Activated CD8-positive, alpha-beta memory T cell treated with anti-CD3 and anti-CD28 coated beads, Interleukin-2, amount 50 U/mL, for 24 hours (primary cell): ENCODE measurements at regions not wholly inside any gene's neighbourhood (a gene's known extent, or its start where the extent isn't known, plus 50 kb on each side); places are given as distances from the start of the nearest gene placed in this dataset.

Experiments
- DNase-seq: peaks from one replicate; pipeline ENCODE4 v3.0.0-alpha.2; 2020; ENCODE audit errors: extremely low read depth

DNA sequence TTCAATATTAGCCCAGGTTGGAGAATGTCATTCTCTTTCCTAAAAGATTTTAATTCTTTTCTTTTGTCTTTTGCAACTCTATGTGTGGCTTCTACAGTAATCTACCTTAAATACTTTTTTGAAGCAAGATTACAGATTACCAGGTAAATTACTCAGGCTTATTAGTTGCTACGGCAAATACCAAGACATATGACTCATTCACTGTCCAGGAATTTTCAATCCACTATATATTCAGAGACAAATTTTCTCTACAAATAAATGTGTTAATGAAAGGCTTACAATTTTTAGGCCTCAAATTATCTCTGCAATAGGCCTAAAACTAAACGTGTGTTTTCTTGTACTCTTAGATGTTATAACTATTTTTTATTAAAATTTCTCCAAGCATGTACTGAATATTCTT, 631.3 kb downstream of the DIAPH3 start:
- no peak for DNase-seq

- no peak for DNase-seq
These were observed 629.9 kb downstream of the DIAPH3 start for GRCh38 chr13:59533561-59534555.

DNA sequence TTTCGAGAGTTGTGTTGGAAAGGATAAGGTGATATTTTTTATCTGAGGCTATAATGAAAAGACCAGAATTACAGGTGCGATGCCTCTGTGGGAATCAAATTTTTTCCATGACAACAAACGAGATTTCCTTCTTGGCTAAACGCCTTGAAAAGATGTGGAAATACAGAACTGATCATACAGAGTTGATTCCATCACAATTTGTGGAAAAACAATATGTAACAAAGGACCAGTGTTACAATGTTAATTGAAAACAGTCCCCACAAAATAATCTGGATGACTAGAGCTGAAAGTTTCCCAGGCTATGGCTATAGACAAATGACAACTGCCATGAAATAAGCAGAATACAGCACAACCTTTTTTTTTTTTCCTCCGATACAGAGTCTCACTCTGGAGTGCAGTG, 628.9 kb downstream of the DIAPH3 start:
- DNase-seq: no peak

- no peak for DNase-seq
These were observed 626.2 kb downstream of the DIAPH3 start for GRCh38 chr13:59537500-59537899.

- no peak for DNase-seq
These were observed 625.2 kb downstream of the DIAPH3 start for GRCh38 chr13:59538512-59538911.

GRCh38 chr13:59542303-59542702, 621.4 kb downstream of the DIAPH3 start:
- no peak for DNase-seq

GRCh38 chr13:59543418-59543817, 620.3 kb downstream of the DIAPH3 start:
- no peak for DNase-seq

GRCh38 chr13:59545007-59545406, 618.7 kb downstream of the DIAPH3 start:
- DNase-seq: no peak

GRCh38 chr13:59546178-59546577, 617.5 kb downstream of the DIAPH3 start:
- DNase-seq: no peak

DNA sequence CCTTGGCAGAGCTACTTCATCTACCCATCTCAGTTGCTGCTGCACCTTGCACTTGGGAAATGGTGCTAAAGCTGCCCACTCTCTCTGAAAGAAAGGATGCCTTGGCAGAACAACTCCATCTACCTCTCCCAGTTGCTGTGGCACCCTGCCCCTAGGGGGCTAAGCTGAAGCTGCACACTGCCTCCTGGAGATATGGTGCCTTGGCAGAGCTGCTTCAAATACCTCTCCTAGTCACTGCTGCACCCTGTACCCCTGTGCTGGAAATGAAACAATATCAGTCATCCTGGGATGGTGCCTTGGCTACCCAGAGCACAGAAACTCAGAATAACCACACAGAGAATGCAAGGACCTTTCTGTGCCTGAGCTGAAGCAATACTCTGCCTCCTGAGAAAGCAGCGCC, 615.8 kb downstream of the DIAPH3 start:
- DNase-seq: no peak

DNA sequence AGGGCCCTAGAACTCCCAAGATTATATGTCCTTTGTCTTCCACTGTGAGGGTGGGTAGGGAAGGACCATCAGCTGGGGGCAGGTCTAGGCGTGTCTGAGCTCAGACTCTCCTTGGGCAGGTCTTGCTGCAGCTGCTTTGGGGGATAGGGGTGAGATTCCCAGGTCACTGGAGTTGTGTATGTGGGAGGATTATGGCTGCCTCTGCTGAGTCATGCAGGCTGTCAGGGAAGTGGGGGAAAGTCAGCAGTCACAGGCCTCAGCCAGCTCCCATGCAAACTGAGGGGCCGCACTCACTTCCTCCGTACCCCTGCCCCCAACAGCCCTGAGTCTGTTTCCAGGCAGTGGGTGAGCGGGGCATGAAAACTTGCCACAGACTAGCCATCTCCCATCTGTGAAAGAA, 600.8 kb downstream of the DIAPH3 start:
- no peak for DNase-seq

DNA sequence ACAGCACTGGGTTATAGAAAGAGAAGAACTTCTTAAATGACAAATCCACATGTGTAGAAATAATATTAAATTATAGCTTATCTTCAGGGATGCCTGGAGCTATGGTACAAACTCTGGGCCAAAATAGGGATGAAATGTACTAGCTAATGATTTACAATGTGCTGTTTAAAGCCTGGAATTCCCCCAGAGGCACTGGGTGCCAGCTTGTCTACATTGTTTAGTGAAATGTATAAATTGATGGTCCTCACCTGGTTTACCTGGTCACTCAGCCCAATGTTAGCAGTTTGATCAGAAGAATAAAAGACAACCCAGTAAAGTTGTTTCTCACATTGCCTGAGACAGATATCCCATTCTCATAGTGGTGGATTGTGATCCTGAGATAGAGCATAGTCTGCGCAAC, 597.2 kb downstream of the DIAPH3 start:
- no peak for DNase-seq

DNA sequence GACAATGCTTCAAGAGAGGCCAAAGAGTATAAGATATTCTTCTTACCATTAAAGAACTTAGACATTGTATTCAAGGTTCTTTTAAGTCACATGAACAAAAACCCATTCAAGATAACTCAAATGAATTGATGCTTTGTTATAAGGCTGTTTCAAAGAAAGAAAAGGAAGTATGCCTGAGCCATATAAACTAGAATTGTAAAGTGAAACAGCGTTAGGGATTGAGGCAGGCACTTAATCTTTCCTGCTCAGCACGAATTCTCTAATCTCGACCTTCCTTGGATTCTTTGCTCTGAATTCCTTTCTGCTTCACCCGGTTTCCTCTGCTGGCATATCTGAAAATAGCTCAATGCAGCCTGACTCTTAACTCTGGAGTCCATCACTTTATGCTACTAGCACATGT, 595.4 kb downstream of the DIAPH3 start:
- no peak for DNase-seq

DNA sequence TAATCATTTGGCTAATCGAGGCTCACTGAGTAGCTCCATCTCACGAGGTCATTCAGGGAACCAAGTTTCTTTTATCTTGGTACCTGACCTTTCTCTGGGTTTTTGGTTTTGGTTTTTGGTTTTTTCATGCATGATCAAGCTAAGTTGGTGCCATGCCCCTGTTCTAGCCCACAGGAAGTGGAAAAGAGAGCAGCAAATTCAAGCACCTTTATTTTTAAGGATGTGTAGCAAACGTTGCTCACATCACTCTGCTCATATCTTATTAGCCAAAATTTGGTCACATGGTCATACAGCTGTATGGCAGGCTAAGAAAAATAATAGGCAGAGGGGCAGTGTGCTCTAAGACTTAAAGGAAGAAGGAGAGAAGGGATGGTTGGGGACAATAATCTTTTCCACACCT, 593.5 kb downstream of the DIAPH3 start:
- no peak for DNase-seq

- no peak for DNase-seq
These were observed 579.6 kb downstream of the DIAPH3 start for GRCh38 chr13:59584101-59584500.

GRCh38 chr13:59584761-59585670, 578.7 kb downstream of the DIAPH3 start:
- DNase-seq: no peak

- no peak for DNase-seq
These were observed 576.7 kb downstream of the DIAPH3 start for GRCh38 chr13:59587030-59587429.

GRCh38 chr13:59587971-59588716, 575.6 kb downstream of the DIAPH3 start:
- no peak for DNase-seq

GRCh38 chr13:59588717-59589067, 575.0 kb downstream of the DIAPH3 start:
- no peak for DNase-seq

- DNase-seq: no peak
These were observed 561.7 kb downstream of the DIAPH3 start for GRCh38 chr13:59601993-59602392.

GRCh38 chr13:59603646-59604045, 560.1 kb downstream of the DIAPH3 start:
- DNase-seq: no peak

- no peak for DNase-seq
These were observed 556.6 kb downstream of the DIAPH3 start for GRCh38 chr13:59607172-59607571.
